GM19463 (cell line): ENCODE measurements at regions not wholly inside any gene's neighbourhood (a gene's known extent, or its start where the extent isn't known, plus 50 kb on each side); places are given as distances from the start of the nearest gene placed in this dataset.

Experiments used
- ATAC-seq: cut with Tn5 transposase; IDR thresholded peaks from one replicate; pipeline ENCODE4 v1.9.1; 2021; ENCODE audit warnings: mild to moderate bottlenecking, moderate library complexity; ENCODE audit not compliant: unreplicated experiment

- ATAC-seq = no peak
These were observed 471.7 kb upstream of the HS3ST1 start for GRCh38 chr4:11900359-11900758.

DNA sequence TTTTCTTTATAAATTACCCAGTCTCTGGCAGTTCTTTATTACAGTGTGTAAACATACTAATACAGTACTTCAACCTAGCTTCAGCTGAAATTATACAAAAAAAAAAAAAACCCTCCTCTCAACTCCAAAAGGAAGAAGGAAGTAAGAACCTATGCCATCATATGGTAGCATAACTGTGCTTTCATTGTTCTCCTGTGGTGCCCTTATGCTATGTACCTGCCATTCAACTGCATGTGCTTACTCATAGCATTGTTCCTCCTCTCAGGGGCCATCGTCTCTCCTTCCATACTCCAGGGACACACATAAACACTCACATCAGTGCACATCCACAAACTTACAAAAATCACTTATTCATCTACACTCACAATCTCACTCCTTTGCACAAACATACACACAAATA lies 470.1 kb upstream of the HS3ST1 start:
- no peak for ATAC-seq

DNA sequence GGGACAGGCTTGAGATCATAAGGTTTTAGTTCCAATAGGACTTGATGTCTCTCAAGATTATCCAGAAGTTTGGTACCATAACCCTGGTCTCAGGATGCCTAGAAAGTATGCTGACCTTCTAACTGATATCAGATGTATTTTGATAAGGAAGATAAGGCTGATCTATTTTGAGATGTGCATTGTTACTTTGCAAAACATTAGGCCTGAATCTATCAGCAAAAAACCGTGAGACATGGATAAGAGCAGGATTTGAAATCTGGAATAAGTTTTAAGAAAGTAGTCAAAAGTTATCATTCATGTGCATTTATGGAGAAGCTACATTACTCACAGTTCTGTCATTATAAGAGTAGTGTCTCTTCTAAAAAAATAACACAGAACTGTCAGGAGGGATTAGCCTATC lies 467.1 kb upstream of the HS3ST1 start:
- no peak for ATAC-seq

- ATAC-seq = no peak
These were observed 466.3 kb upstream of the HS3ST1 start for GRCh38 chr4:11894977-11895376.

GRCh38 chr4:11894221-11894620 lies 465.5 kb upstream of the HS3ST1 start:
- ATAC-seq = no peak

DNA sequence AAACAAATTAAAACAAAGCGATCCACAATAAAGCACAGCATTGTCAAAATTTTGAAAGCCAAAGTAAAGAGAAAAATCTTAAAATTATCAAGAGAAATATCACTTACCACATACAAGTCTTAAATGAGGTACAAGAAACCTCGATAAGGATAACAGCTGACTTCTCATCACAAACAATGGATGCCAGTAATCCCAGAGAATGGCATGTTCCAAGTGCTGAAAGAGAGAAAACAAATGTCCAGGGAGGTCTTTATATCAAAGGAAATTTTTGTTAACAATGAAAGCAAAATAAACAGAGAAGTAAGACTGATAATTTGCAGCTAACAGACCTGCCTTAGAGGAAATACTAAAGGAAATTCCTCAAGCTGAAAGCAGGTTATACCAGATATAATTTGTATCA lies 460.4 kb upstream of the HS3ST1 start:
- ATAC-seq = no peak

GRCh38 chr4:11881947-11882346 lies 453.3 kb upstream of the HS3ST1 start:
- no peak for ATAC-seq

GRCh38 chr4:11881364-11881763 lies 452.7 kb upstream of the HS3ST1 start:
- no peak for ATAC-seq

- ATAC-seq = no peak
These were observed 449.5 kb upstream of the HS3ST1 start for GRCh38 chr4:11878241-11878640.

GRCh38 chr4:11876104-11876503 lies 447.4 kb upstream of the HS3ST1 start:
- ATAC-seq = no peak

DNA sequence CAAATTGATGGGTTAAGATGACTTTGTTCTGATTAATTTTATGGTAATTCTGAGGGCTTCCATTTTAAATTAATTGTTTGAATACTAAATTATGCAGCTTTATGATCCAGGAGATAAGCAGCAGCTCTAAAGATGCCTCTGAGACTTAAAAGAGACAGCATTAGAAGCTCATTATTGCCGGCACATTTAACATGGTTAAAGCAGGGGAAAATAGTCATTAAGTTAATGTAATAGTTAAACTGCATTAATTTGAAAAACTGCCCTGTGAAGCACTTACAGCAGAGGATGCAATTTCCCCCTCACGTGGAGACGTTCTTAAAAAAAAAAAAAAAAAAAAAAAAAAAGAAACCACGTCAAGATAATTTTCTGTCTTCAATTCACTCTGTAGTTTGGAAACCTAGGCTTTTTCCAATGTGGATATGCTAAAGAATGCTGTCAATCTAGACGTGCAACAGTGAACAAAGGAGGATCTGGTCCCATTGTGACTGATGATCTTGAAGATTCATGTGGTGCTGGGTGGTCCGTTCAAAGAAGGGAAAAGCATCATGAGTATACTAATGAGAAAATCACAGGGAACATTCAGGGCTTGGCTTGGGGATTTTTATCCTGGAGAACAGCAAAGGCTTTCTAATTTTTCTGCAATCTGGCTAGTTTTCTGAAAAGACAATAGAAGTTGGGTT lies 440.6 kb upstream of the HS3ST1 start:
- no peak for ATAC-seq

GRCh38 chr4:11866391-11866790 lies 437.7 kb upstream of the HS3ST1 start:
- ATAC-seq = no peak

DNA sequence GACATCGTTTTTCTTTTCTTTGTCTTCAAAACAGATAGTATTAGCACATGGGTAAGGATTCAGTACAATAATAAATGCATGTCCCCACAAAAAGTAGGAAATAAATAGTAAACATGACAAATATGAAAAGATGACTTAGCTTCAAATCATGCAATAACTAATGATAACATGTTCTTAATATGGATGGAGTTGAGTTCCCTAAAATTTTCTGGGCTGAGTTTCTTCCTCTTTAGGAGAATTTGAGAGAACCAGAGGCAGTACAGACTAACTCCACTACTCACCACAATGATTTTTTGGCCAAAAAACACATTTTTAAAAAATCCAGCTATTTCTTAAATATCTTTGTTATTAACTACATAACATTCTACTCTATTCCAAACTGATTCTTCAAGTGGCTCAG lies 432.3 kb upstream of the HS3ST1 start:
- ATAC-seq = no peak

DNA sequence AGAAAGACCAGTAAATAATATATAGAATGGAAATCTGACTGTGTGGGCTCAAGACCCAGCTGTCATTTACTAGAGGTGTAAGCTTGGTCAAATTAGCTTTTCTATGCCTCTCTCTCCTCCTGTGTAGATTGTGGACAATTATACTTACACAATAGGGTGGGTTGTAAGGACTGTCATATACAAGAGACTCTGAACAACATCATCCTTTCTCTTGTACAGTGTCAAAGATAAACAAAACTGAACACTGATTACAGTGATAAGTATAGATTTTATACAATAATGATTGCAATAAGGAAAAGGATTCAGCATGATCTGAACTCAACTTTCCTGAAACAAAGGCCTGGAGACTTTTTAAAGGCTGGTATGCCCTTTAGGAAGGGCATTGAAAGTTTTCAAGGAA lies 429.2 kb upstream of the HS3ST1 start:
- no peak for ATAC-seq

GRCh38 chr4:11847167-11847566 lies 418.5 kb upstream of the HS3ST1 start:
- no peak for ATAC-seq

DNA sequence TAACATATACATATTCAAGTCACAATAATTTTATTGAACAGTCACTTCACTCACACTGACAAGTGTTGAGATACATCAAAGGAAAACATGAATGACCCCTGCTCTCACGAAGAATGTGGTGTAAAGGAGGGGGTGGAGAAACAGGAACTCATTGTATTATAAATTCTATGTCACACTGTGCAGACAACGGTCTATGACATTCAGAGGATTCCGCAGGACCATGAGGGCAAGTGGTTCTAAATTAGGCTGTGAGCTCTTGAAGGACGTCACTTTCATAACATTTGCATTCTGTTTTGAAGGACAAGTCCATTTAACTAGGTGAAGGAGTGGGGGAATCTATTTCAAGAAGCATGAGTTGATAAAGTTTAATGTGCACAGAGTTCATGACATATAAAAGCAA lies 415.2 kb upstream of the HS3ST1 start:
- ATAC-seq = no peak

GRCh38 chr4:11843340-11843739 lies 414.6 kb upstream of the HS3ST1 start:
- ATAC-seq = no peak

- ATAC-seq = no peak
These were observed 414.0 kb upstream of the HS3ST1 start for GRCh38 chr4:11842620-11843263.

- no peak for ATAC-seq
These were observed 411.2 kb upstream of the HS3ST1 start for GRCh38 chr4:11839889-11840288.

GRCh38 chr4:11831739-11832138 lies 403.0 kb upstream of the HS3ST1 start:
- no peak for ATAC-seq

DNA sequence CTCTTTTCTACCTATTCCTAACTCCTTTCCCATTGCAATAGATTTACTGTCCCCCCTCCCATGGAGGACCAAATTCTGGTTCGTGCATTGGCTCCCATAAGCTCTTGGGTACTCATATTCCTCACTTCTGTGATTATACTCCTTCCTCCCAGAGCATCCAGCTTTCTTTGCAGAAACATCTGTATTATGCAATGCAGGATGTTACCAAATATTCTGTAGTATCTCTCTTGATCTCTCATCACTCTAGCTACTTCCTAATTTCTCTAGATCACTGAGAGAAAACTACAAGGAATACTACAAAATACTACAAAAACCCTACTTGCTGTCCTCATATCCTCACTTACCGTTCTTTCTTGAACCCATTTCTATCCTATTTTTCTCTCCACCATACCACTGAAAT lies 395.9 kb upstream of the HS3ST1 start:
- no peak for ATAC-seq

DNA sequence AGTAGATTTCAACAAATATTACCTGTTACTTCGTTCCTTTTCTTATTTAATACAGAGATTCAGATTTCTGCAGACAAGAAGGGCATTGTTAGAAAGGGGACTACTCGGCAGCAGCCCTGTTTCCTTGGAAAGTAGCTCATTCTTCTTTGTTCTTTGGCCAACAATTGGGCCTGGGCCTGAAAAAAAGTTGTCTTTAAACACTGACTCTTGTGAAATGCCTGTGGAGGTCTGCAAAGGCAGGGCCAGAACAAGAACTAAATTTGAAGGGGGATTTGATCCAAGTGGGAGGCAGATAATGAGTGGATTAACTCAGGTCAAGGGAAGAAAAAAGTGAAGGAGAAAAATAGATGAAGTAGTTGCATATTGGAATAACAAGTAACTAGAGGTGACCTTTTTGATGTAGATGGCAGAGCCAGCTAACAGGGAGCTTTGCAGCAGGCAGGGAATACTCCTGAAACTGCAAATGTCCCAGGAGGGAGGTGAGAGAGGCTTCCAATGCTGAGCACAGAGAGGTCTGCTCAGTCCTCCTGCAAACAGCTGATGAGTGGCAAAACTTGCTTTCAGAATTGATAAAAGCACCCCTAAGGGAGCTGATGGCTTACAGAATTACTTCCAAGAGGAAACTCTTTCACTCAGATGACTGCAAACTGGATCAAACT lies 393.2 kb upstream of the HS3ST1 start:
- ATAC-seq = no peak
